22Rv1 (cell line): ENCODE measurements at regions not wholly inside any gene's neighbourhood (a gene's known extent, or its start where the extent isn't known, plus 50 kb on each side); places are given as distances from the start of the nearest gene placed in this dataset.

Experiments
- H3K27ac ChIP-seq: fragments of 450-650 bp; 2 replicates; pipeline ENCODE4 v1.5.1; 2017
- ZFX ChIP-seq: fragments of 450-650 bp; IDR thresholded peaks from 2 replicates; pipeline ENCODE4 v1.6.1; 2017; ENCODE audit warnings: antibody characterized with exemption, borderline replicate concordance
- TF ChIP-seq, protein P1 (sequence below): fragments of 450-650 bp; IDR thresholded peaks from 2 replicates; pipeline ENCODE4 v1.5.1; 2017; ENCODE audit warnings: mild to moderate bottlenecking

DNA sequence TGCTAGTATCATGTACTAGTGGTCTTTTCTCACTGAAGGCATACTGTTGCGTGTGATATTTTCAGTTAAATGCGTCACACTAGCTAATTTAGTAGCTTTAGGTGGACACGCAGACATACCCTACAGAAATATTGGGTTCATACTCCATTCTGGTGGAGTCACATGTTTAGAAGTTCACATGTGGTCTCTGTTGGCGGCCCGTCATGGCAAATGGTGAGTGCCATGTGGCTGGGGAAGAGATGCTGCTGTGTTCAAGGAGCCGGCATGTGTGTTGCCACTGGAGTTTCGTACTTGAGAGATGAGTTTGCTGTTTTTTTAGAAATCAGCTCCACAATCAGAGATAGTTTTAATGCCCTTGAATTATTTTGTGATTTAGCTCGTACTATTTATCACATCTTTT lies 454.6 kb downstream of the PCNX1 start:
- TF ChIP-seq ZFX = no peak
- TF ChIP-seq, protein P1, sequence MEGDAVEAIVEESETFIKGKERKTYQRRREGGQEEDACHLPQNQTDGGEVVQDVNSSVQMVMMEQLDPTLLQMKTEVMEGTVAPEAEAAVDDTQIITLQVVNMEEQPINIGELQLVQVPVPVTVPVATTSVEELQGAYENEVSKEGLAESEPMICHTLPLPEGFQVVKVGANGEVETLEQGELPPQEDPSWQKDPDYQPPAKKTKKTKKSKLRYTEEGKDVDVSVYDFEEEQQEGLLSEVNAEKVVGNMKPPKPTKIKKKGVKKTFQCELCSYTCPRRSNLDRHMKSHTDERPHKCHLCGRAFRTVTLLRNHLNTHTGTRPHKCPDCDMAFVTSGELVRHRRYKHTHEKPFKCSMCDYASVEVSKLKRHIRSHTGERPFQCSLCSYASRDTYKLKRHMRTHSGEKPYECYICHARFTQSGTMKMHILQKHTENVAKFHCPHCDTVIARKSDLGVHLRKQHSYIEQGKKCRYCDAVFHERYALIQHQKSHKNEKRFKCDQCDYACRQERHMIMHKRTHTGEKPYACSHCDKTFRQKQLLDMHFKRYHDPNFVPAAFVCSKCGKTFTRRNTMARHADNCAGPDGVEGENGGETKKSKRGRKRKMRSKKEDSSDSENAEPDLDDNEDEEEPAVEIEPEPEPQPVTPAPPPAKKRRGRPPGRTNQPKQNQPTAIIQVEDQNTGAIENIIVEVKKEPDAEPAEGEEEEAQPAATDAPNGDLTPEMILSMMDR = no peak
- H3K27ac ChIP-seq = no peak overlapping the region

DNA sequence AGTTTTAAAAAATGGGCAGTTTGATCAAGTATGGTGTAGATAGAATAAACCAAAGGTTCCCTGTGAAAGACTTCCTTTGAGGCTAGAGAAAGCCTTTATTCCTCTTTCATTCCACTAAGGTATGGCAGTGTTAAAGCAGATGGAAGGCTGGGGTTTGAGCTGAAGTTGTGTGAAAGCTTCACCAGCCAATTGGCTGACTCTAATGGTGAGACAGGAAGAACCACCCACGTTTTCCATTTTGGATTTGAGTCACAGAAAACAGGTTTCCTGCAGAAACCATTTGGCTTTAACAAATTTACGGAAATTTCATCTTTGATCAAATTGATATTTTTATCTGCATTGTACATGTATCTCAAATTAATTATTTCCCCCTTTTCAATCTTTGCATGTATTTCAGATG lies 455.0 kb downstream of the PCNX1 start:
- TF ChIP-seq, protein P1 = no peak
- TF ChIP-seq ZFX = no peak
- no peak overlapping the region for H3K27ac ChIP-seq

DNA sequence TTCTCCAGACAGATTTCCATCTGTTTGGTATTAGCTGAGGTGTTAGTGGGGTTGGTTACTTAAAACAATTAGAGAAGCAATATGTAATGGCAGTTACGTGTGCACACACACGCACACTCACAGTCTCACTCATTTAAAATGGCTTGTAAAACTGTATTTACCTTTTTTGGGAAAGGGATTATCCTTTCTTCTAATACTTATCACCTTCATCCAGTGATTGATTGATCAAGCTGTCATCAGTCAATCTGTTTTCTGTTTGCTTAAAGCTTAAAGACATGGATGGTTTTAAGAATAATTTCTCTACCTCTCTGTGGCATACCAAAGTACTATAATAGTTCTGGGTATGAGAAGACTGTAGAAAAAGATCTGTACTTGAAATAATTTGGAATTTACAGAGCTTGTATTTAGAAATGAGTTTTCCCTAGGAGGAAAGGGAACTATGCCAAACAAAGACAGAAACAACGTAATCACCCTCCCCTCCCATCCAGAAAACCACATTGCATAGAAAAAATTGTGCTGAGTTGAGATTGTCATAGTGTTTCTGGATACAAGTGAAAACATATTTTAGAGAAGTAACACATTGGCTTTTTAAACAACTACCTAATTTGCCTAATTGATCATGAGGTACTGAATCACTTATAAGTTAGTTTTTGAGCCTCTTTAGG lies 455.8 kb downstream of the PCNX1 start:
- no peak overlapping the region for H3K27ac ChIP-seq
- TF ChIP-seq, protein P1 = no peak
- TF ChIP-seq ZFX = no peak

DNA sequence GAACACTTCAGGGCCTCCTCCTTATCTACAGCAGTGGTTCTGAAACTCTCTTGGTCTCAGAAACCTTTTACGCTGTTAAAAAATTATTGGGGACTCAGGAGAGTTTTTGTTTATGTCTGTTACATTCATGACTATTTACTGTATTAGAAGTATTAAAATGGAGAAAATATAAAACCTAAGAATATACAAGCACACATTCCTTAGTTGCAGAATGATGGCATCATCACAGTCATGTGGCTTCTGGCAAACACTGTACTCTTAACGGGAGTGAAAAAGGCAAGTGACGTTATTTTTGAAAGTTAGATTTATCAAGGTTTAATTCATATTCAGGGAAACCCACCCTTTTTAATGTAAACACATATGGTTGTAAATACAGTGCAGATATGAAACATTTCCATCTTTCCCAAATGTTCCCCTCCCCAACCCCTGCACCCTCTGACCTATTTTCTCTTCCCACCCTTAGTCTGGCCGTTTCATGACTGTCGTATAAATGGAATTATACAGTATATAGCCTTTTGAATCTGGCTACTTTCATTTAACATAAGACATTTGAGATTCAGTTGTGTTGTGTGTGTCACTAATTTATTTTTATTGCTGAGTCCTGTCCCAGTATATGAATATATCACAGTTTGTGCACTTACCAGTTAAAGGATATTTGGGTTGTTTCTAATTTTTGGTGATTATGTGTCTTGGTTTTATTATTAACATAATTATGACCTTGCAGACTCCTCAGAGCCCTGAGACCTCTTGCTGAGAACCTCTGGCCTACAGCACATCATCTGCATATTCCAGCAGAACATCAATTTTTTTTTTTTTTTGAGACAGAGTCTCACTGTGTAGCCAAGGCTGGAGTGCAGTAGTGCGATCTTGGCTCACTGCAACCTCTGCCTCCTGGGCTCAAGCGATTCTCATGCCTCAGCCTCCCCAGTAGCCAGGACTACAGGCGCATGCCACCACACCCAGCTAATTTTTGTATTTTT lies 457.0 kb downstream of the PCNX1 start:
- no peak overlapping the region for H3K27ac ChIP-seq
- TF ChIP-seq, protein P1 = no peak
- TF ChIP-seq ZFX = no peak

DNA sequence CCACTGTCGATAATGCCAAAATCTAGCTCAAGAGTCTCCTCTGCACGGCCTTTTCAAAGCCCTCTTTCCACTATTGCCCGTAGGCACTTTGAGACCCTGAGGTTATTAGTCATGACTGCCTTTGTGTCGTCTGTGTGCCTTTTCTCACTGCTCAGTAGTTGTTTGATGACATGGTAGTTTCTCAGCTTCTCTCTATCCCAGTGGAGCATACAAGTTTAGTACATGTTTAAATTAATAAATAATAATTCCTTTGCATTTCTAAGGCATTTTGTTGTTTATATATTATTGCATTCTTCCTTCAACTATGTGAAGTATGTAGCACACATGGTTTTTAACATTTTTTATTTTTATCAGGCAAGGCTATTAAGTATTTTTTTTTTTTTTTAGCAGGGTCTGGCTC lies 458.1 kb downstream of the PCNX1 start:
- no peak for TF ChIP-seq ZFX
- TF ChIP-seq, protein P1 = no peak
- H3K27ac ChIP-seq = no peak overlapping the region

DNA sequence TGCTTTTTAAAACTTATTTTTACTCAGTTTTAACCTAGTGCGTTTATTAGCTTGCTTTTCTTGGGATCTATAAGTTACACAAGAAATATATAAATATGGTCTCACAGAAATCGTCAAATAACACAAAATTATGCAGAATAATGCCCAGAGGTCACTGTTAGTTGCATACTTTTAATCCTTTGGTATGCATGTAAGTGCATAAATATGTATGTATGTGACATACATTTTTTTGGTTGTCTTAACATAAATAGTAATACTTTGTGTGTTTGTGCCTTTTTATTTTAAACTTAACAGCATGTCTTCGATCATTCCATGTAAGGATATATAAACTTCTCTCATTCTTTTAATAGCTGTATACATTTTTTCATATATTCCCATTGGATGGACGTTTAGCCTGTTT lies 459.6 kb downstream of the PCNX1 start:
- TF ChIP-seq, protein P1 = no peak
- no peak for TF ChIP-seq ZFX

DNA sequence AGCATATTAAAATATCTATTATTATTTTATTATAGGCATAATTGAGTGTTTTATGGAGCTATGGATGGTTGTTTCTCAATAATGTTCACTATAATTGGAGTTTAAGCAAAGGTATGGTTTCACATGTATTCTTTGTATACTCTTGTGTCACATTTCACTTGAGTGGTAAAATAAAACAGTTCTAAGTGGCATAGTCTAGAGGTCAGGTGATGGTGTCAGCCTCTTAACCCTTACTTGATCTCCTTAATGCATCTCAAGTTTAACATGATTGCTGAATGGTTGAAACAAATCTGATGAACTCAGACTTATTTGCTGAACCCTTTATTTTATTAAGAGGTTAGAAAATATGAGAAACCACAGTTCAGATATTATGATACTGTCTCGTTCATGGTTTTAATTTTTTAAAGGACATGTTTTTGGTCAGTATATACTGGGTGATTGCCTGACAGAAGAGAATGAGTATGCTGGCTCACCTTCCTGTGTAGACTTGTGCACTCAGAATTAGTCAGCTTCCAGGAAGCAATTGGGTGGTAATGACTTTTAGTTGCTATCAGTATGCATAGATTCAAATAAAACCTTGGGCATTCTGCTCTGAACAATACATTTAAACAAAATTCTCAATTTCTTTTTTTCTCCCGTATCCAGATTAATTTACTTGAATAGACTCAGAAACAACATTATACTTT lies 464.6 kb downstream of the PCNX1 start:
- TF ChIP-seq, protein P1 = no peak
- no peak for TF ChIP-seq ZFX
- H3K27ac ChIP-seq = no peak overlapping the region

More for the DNA sequence above, 459.6 kb downstream of the PCNX1 start:
- no peak overlapping the region for H3K27ac ChIP-seq
